ENCODE measurements at regions not wholly inside any gene's neighbourhood (a gene's known extent, or its start where the extent isn't known, plus 50 kb on each side); places are given as distances from the start of the nearest gene placed in this dataset.

DNA sequence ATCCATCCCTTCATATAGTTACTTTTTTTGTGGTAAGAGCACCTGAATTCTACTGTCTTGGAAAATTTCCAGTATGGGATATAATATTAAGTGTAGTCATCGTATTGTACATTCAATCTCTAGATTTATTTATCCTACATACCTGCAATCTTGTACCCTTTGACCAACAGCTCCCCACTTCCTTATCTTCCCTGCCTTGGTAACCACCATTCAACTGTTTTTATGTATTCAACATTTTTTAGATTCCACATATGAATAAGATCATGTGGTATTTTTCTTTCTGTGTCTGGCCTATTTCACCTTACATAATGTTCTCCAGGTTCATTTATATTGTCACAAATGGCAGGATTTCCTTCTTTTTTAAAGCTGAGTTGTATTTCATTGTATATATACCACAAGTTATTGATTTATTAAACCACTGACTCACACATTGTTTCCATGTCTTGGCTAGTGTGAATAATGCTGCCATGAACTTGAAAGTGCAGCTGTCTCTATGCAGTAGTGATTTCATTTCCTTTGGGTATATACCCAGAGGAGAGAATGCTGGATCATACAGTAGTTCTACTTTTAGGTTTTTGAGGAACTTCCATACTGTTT, 572.5 kb downstream of the MAGEB5 start:
- TF ChIP-seq RAD21 (conservative IDR thresholded peaks at IDR 0.05 in 1 of 2, IDR thresholded peaks at IDR 0.05 in 1 of 2), result no peak
- TF ChIP-seq, protein P1, sequence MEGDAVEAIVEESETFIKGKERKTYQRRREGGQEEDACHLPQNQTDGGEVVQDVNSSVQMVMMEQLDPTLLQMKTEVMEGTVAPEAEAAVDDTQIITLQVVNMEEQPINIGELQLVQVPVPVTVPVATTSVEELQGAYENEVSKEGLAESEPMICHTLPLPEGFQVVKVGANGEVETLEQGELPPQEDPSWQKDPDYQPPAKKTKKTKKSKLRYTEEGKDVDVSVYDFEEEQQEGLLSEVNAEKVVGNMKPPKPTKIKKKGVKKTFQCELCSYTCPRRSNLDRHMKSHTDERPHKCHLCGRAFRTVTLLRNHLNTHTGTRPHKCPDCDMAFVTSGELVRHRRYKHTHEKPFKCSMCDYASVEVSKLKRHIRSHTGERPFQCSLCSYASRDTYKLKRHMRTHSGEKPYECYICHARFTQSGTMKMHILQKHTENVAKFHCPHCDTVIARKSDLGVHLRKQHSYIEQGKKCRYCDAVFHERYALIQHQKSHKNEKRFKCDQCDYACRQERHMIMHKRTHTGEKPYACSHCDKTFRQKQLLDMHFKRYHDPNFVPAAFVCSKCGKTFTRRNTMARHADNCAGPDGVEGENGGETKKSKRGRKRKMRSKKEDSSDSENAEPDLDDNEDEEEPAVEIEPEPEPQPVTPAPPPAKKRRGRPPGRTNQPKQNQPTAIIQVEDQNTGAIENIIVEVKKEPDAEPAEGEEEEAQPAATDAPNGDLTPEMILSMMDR (IDR thresholded peaks at IDR 0.05), result no peak
- no peak for TF ChIP-seq MAZ (IDR thresholded peaks at IDR 0.05; ENCODE audit: borderline replicate concordance, low read depth, low read length)
- TF ChIP-seq NFE2L2 (conservative IDR thresholded peaks at IDR 0.05; ENCODE audit: low read length), result no peak
- TF ChIP-seq CHD2 (IDR thresholded peaks at IDR 0.05; ENCODE audit: low read length, partially characterized antibody), result no peak
- no peak for TF ChIP-seq ZFP36 (IDR thresholded peaks at IDR 0.05; ENCODE audit: borderline replicate concordance, partially characterized antibody)
- TF ChIP-seq, protein P2, sequence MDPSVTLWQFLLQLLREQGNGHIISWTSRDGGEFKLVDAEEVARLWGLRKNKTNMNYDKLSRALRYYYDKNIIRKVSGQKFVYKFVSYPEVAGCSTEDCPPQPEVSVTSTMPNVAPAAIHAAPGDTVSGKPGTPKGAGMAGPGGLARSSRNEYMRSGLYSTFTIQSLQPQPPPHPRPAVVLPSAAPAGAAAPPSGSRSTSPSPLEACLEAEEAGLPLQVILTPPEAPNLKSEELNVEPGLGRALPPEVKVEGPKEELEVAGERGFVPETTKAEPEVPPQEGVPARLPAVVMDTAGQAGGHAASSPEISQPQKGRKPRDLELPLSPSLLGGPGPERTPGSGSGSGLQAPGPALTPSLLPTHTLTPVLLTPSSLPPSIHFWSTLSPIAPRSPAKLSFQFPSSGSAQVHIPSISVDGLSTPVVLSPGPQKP (IDR thresholded peaks at IDR 0.05; ENCODE audit: low read depth, low read length), result no peak
- TF ChIP-seq NPAS2 (CRISPR knock-in tag; IDR thresholded peaks at IDR 0.05; ENCODE audit: borderline replicate concordance), result no peak
- TF ChIP-seq SMC3 (IDR thresholded peaks at IDR 0.05), result no peak
- TF ChIP-seq POLR2A (IDR thresholded peaks at IDR 0.05; ENCODE audit: low read length), result no peak
- no peak for TF ChIP-seq TFCP2L1 (CRISPR knock-in tag; IDR thresholded peaks at IDR 0.05)
- no peak for TF ChIP-seq RFX5 (IDR thresholded peaks at IDR 0.05)
- TF ChIP-seq, protein P3, sequence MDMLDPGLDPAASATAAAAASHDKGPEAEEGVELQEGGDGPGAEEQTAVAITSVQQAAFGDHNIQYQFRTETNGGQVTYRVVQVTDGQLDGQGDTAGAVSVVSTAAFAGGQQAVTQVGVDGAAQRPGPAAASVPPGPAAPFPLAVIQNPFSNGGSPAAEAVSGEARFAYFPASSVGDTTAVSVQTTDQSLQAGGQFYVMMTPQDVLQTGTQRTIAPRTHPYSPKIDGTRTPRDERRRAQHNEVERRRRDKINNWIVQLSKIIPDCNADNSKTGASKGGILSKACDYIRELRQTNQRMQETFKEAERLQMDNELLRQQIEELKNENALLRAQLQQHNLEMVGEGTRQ (IDR thresholded peaks at IDR 0.05), result no peak
- TF ChIP-seq ZNF302 (CRISPR knock-in tag; IDR thresholded peaks at IDR 0.05), result no peak

All from A549 (cell line).